Adipocyte (in vitro differentiated cells): ENCODE measurements at regions not wholly inside any gene's neighbourhood (a gene's known extent, or its start where the extent isn't known, plus 50 kb on each side); places are given as distances from the start of the nearest gene placed in this dataset.

Experiments
- DNase-seq: peaks from one replicate; pipeline ENCODE4 v3.0.0-alpha.2; 2015; ENCODE audit warnings: low read depth
- H3K27me3 ChIP-seq: replicated peaks from 2 replicates; pipeline ENCODE4 v1.7.0; 2013; ENCODE audit warnings: mild to moderate bottlenecking, low read length, moderate library complexity; ENCODE audit not compliant: control insufficient read depth, insufficient read depth
- H3K36me3 ChIP-seq: 2 replicates; pipeline ENCODE4 v1.7.0; 2013; ENCODE audit warnings: low read length, mild to moderate bottlenecking, moderate library complexity; ENCODE audit not compliant: control insufficient read depth, insufficient read depth, severe bottlenecking
- H3K4me1 ChIP-seq: 2 replicates; pipeline ENCODE4 v1.7.0; 2013; ENCODE audit warnings: mild to moderate bottlenecking, low read length, moderate library complexity; ENCODE audit not compliant: control insufficient read depth, insufficient read depth
- H3K4me3 ChIP-seq: 2 replicates; pipeline ENCODE4 v1.7.0; 2013; ENCODE audit warnings: mild to moderate bottlenecking, low read length, moderate library complexity
- H3K9ac ChIP-seq: 2 replicates; pipeline ENCODE4 v1.7.0; 2013; ENCODE audit warnings: mild to moderate bottlenecking, low read length, moderate library complexity
- H3K9me3 ChIP-seq: 2 replicates; pipeline ENCODE4 v1.7.0; 2013; ENCODE audit warnings: mild to moderate bottlenecking, low read length, moderate library complexity; ENCODE audit not compliant: control insufficient read depth

- Histone ChIP-seq H3K9me3 (no peaks in the 10 kb centered on the region), H3K4me1 (peaks cover 24% of the 10 kb centered on the region), H3K27me3 (no peaks in the 10 kb centered on the region), H3K4me3 (no peak overlapping the region), H3K9ac (no peak overlapping the region), H3K36me3 (no peaks in the 10 kb centered on the region)
- DNase-seq, result no peak
Observed at GRCh38 chr4:151961456-151961855, 200.6 kb upstream of the GATB start.

- no peak overlapping the region for H3K4me3 ChIP-seq
- no peaks in the 10 kb centered on the region for H3K9me3 ChIP-seq
Observed at GRCh38 chr4:151960449-151961230, 199.8 kb upstream of the GATB start.

GRCh38 chr4:151957153-151957552 is 196.3 kb upstream of the GATB start:
- peak; percentile 8 for DNase-seq
- Histone ChIP-seq H3K9me3 (no peaks in the 10 kb centered on the region), H3K9ac (no peak overlapping the region)

More at GRCh38 chr4:151960449-151961230, 199.8 kb upstream of the GATB start:
- peaks cover 31% of the 10 kb centered on the region for H3K4me1 ChIP-seq
- no peak overlapping the region for H3K9ac ChIP-seq
- DNase-seq, result no peak
- H3K36me3 ChIP-seq, result no peaks in the 10 kb centered on the region
- H3K27me3 ChIP-seq, result no peaks in the 10 kb centered on the region

GRCh38 chr4:151955721-151956380 is 195.0 kb upstream of the GATB start:
- H3K4me3 ChIP-seq, result no peak overlapping the region
- no peak overlapping the region for H3K9ac ChIP-seq
- no peak for DNase-seq
- no peaks in the 10 kb centered on the region for H3K27me3 ChIP-seq
- H3K9me3 ChIP-seq, result no peaks in the 10 kb centered on the region
- H3K4me1 ChIP-seq, result peaks cover 23% of the 10 kb centered on the region
- H3K36me3 ChIP-seq, result no peaks in the 10 kb centered on the region

More at GRCh38 chr4:151957153-151957552, 196.3 kb upstream of the GATB start:
- no peaks in the 10 kb centered on the region for H3K36me3 ChIP-seq
- peaks cover 27% of the 10 kb centered on the region for H3K4me1 ChIP-seq
- no peaks in the 10 kb centered on the region for H3K27me3 ChIP-seq
- H3K4me3 ChIP-seq, result no peak overlapping the region

GRCh38 chr4:151953795-151954372 is 193.1 kb upstream of the GATB start:
- no peak for DNase-seq
- Histone ChIP-seq H3K9me3 (no peaks in the 10 kb centered on the region), H3K9ac (no peak overlapping the region), H3K36me3 (no peaks in the 10 kb centered on the region), H3K4me1 (peaks cover 28% of the 10 kb centered on the region), H3K4me3 (no peak overlapping the region), H3K27me3 (no peaks in the 10 kb centered on the region)

- Histone ChIP-seq H3K36me3 (no peaks in the 10 kb centered on the region), H3K9me3 (no peaks in the 10 kb centered on the region), H3K4me1 (peaks cover 34% of the 10 kb centered on the region), H3K9ac (no peak overlapping the region), H3K4me3 (no peak overlapping the region), H3K27me3 (no peaks in the 10 kb centered on the region)
- DNase-seq, result no peak
Observed at GRCh38 chr4:151953312-151953711, 192.5 kb upstream of the GATB start.

GRCh38 chr4:151952711-151953254 is 192.0 kb upstream of the GATB start:
- H3K4me3 ChIP-seq, result no peak overlapping the region
- H3K36me3 ChIP-seq, result no peaks in the 10 kb centered on the region
- H3K9ac ChIP-seq, result no peak overlapping the region
- H3K4me1 ChIP-seq, result peaks cover 36% of the 10 kb centered on the region
- H3K9me3 ChIP-seq, result no peaks in the 10 kb centered on the region
- DNase-seq, result no peak
- H3K27me3 ChIP-seq, result no peaks in the 10 kb centered on the region

GRCh38 chr4:151952137-151952536 is 191.3 kb upstream of the GATB start:
- Histone ChIP-seq H3K27me3 (no peaks in the 10 kb centered on the region), H3K4me3 (no peak overlapping the region), H3K4me1 (peaks cover 32% of the 10 kb centered on the region), H3K9me3 (peaks cover 3% of the 10 kb centered on the region), H3K36me3 (no peaks in the 10 kb centered on the region), H3K9ac (no peak overlapping the region)
- no peak for DNase-seq

- H3K4me3 ChIP-seq, result no peak overlapping the region
- peaks cover 32% of the 10 kb centered on the region for H3K4me1 ChIP-seq
- peak overlapping the region; percentile 55 for H3K9ac ChIP-seq
- no peak for DNase-seq
- H3K9me3 ChIP-seq, result peaks cover 8% of the 10 kb centered on the region
- no peaks in the 10 kb centered on the region for H3K27me3 ChIP-seq
- no peaks in the 10 kb centered on the region for H3K36me3 ChIP-seq
Observed at GRCh38 chr4:151951671-151952050, 190.9 kb upstream of the GATB start.

GRCh38 chr4:151950993-151951670 is 190.3 kb upstream of the GATB start:
- no peak for DNase-seq
- Histone ChIP-seq H3K36me3 (no peaks in the 10 kb centered on the region), H3K27me3 (no peaks in the 10 kb centered on the region), H3K9me3 (peaks cover 13% of the 10 kb centered on the region), H3K9ac (peak overlapping the region; percentile 55), H3K4me1 (peaks cover 27% of the 10 kb centered on the region), H3K4me3 (no peak overlapping the region)
